ENCODE measurements at regions not wholly inside any gene's neighbourhood (a gene's known extent, or its start where the extent isn't known, plus 50 kb on each side); places are given as distances from the start of the nearest gene placed in this dataset.

DNA sequence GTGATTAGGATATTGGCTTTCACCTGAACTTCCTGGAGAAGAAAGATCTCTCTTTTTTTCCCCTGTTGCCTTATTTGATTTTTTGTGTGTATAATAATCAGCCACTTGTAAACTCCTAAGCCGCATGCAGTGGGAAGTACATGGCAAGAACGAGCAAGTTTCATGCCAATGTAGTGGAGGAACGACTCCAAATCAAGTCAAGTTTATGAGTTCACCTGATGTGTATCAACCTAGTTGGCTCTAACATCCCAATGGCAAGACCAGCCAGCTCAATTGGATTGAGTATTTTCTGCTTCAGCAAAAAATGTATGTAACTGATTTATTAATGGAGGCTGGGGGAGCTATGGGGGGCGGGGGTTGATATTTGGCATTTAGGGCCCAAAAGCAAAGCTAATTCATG, 65.5 kb upstream of the LYZL1 start:
- TF ChIP-seq, protein P1, sequence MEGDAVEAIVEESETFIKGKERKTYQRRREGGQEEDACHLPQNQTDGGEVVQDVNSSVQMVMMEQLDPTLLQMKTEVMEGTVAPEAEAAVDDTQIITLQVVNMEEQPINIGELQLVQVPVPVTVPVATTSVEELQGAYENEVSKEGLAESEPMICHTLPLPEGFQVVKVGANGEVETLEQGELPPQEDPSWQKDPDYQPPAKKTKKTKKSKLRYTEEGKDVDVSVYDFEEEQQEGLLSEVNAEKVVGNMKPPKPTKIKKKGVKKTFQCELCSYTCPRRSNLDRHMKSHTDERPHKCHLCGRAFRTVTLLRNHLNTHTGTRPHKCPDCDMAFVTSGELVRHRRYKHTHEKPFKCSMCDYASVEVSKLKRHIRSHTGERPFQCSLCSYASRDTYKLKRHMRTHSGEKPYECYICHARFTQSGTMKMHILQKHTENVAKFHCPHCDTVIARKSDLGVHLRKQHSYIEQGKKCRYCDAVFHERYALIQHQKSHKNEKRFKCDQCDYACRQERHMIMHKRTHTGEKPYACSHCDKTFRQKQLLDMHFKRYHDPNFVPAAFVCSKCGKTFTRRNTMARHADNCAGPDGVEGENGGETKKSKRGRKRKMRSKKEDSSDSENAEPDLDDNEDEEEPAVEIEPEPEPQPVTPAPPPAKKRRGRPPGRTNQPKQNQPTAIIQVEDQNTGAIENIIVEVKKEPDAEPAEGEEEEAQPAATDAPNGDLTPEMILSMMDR (IDR thresholded peaks at IDR 0.05), result no peak
- no peak for TF ChIP-seq POLR2A (IDR thresholded peaks at IDR 0.05)

Measured in heart left ventricle (tissue), 13 donors.